ENCODE measurements at regions not wholly inside any gene's neighbourhood (a gene's known extent, or its start where the extent isn't known, plus 50 kb on each side); places are given as distances from the start of the nearest gene placed in this dataset.

- DNase-seq: no peak
Observed at GRCh38 chr13:106232681-106233080, 302.8 kb downstream of the EFNB2 start.

GRCh38 chr13:106230450-106230849 lies 305.0 kb downstream of the EFNB2 start:
- no peak for DNase-seq

GRCh38 chr13:106225126-106225525 lies 310.3 kb downstream of the EFNB2 start:
- no peak for DNase-seq

- no peak for DNase-seq
Observed at GRCh38 chr13:106220211-106220610, 315.3 kb downstream of the EFNB2 start.

GRCh38 chr13:106213028-106213757 lies 322.3 kb downstream of the EFNB2 start:
- no peak for DNase-seq

GRCh38 chr13:106212386-106213010 lies 323.0 kb downstream of the EFNB2 start:
- no peak for DNase-seq

- DNase-seq: no peak
Observed at GRCh38 chr13:106210324-106210723, 325.1 kb downstream of the EFNB2 start.

- DNase-seq: no peak
Observed at GRCh38 chr13:106205871-106206270, 329.6 kb downstream of the EFNB2 start.

- DNase-seq: no peak
Observed at GRCh38 chr13:106197496-106197895, 338.0 kb downstream of the EFNB2 start.

- no peak for DNase-seq
Observed at GRCh38 chr13:106187501-106188095, 347.9 kb downstream of the EFNB2 start.

GRCh38 chr13:106187101-106187500 lies 348.4 kb downstream of the EFNB2 start:
- no peak for DNase-seq

- no peak for DNase-seq
Observed at GRCh38 chr13:106186366-106187030, 349.0 kb downstream of the EFNB2 start.

- DNase-seq: no peak
Observed at GRCh38 chr13:106184790-106185189, 350.7 kb downstream of the EFNB2 start.

GRCh38 chr13:106183410-106184065 lies 351.9 kb downstream of the EFNB2 start:
- no peak for DNase-seq

- no peak for DNase-seq
Observed at GRCh38 chr13:106182404-106182803, 353.1 kb downstream of the EFNB2 start.

GRCh38 chr13:106178816-106179215 lies 356.6 kb downstream of the EFNB2 start:
- DNase-seq: no peak

GRCh38 chr13:106177146-106177545 lies 358.3 kb downstream of the EFNB2 start:
- no peak for DNase-seq

GRCh38 chr13:106176117-106176516 lies 359.3 kb downstream of the EFNB2 start:
- no peak for DNase-seq

GRCh38 chr13:106173891-106174610 lies 361.4 kb downstream of the EFNB2 start:
- no peak for DNase-seq

GRCh38 chr13:106173346-106173745 lies 362.1 kb downstream of the EFNB2 start:
- DNase-seq: no peak

GRCh38 chr13:106172176-106172905 lies 363.1 kb downstream of the EFNB2 start:
- DNase-seq: no peak

GRCh38 chr13:106163426-106163825 lies 372.0 kb downstream of the EFNB2 start:
- DNase-seq: no peak
